ENCODE measurements at regions not wholly inside any gene's neighbourhood (a gene's known extent, or its start where the extent isn't known, plus 50 kb on each side); places are given as distances from the start of the nearest gene placed in this dataset.

DNA sequence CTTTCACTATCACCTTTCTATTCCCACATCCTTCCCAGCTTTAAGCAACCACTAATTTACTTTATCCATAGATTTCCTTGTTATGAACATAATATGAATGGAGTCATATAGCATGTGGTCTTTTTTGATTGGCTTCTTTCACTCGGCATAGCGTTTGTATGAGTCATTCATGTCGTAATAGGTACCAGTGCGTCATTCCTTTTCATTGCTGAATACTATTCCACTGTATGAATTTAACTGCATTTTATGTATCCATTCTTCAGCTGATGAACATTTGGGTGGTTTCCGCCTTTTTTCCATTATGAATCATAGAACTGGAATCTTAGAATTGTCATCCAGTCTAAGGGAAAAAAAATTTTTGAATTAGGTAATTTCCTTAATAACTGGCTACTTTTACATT is 411.3 kb upstream of the AUTS2 start:
- TF ChIP-seq, protein P1, sequence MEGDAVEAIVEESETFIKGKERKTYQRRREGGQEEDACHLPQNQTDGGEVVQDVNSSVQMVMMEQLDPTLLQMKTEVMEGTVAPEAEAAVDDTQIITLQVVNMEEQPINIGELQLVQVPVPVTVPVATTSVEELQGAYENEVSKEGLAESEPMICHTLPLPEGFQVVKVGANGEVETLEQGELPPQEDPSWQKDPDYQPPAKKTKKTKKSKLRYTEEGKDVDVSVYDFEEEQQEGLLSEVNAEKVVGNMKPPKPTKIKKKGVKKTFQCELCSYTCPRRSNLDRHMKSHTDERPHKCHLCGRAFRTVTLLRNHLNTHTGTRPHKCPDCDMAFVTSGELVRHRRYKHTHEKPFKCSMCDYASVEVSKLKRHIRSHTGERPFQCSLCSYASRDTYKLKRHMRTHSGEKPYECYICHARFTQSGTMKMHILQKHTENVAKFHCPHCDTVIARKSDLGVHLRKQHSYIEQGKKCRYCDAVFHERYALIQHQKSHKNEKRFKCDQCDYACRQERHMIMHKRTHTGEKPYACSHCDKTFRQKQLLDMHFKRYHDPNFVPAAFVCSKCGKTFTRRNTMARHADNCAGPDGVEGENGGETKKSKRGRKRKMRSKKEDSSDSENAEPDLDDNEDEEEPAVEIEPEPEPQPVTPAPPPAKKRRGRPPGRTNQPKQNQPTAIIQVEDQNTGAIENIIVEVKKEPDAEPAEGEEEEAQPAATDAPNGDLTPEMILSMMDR (conservative IDR thresholded peaks at IDR 0.05): no peak
- TF ChIP-seq ZFX (IDR thresholded peaks at IDR 0.05): no peak

Measured in C4-2B (cell line).